ENCODE measurements at regions not wholly inside any gene's neighbourhood (a gene's known extent, or its start where the extent isn't known, plus 50 kb on each side); places are given as distances from the start of the nearest gene placed in this dataset.

DNA sequence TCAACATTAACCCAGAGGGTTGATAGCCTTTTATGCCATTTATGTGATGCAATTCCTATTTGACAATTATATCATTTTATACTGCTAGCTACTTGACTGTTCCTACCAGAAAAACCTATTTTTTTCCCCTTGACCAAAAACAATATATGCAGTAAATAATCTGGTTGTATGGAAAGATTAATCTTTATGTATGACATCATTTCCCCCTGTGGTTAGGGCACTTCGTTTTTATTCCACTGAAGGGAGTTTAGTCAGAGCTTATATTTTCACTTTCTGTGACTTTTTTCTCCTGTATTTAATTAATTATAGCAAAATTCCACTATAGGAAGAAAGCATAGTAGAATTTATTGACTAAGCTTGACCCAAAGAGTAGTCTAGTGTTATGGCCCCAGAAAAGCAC is 107.6 kb downstream of the HAUS1 start:
- no peak overlapping the region for H3K4me3 ChIP-seq
- 6% methylated on average over 1 of the region's 1 CpG for WGBS (ENCODE audit: missing lambda C conversion rate)
- DNase-seq (ENCODE audit: low read depth in 1 of 2, low spot score in 1 of 2): no peak
- ChIA-PET POLR2A (no interaction called here), CTCF (interaction anchor here (1.3 to 6.5 kb wide), 4 partner anchors 9 to 47 kb away, joined by 3 to 35 read pairs (median 4); a partner anchor contains a TSS)
- no peak for TF ChIP-seq FOSB (CRISPR knock-in tag; IDR thresholded peaks at IDR 0.05)
- H3K4me1 ChIP-seq: 0 out of 3 replicates have a peak, but pooled peaks cover 3% of the 10 kb centered on the region
- FAIRE-seq: no peak
- no peak overlapping the region for H3K4me2 ChIP-seq
- H3K9me3 ChIP-seq: no peaks in the 10 kb centered on the region
- no peak for ATAC-seq
- H3K27ac ChIP-seq: no peak overlapping the region

DNA sequence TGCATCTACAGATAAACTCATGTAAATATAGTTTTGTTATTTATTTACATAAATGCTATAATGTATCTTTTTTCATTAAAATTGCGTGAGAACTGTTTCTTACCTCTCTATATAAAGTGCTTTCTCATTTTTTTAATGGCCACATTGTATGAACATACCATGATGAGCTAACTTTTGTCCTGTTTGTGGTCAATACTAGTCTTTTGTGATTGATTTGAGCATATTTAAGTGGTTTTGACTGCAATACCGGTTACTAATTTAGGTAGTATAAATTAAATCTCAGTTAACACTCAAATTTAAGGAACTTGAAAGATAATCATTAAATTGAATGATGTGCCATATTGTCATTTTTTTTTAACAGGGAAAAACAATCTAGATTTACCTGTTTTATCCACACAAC is 108.2 kb downstream of the HAUS1 start:
- FAIRE-seq (no peak), ATAC-seq (no peak), DNase-seq (ENCODE audit: low read depth in 1 of 2, low spot score in 1 of 2) (no peak)
- Histone ChIP-seq H3K4me2 (no peak overlapping the region), H3K9me3 (no peaks in the 10 kb centered on the region), H3K27ac (no peak overlapping the region), H3K4me3 (no peak overlapping the region), H3K4me1 (0 out of 3 replicates have a peak, but pooled peaks cover 3% of the 10 kb centered on the region)
- no peak for TF ChIP-seq SREBF2 (IDR thresholded peaks at IDR 0.05)
- TF ChIP-seq SMC3 (IDR thresholded peaks at IDR 0.05): no peak
- no peak for TF ChIP-seq POLR2AphosphoS2 (conservative IDR thresholded peaks at IDR 0.05; ENCODE audit: low read length)
- TF ChIP-seq RCOR1 (IDR thresholded peaks at IDR 0.05; ENCODE audit: low read depth, low read length): no peak
- no peak for TF ChIP-seq CBX8 (IDR thresholded peaks at IDR 0.05)
- TF ChIP-seq HEYL (CRISPR knock-in tag; IDR thresholded peaks at IDR 0.05): no peak
- TF ChIP-seq EHMT2 (IDR thresholded peaks at IDR 0.05; ENCODE audit: low read depth): no peak
- no peak for TF ChIP-seq TP53 (CRISPR knock-in tag; IDR thresholded peaks at IDR 0.05)
- no peak for TF ChIP-seq FOXS1 (CRISPR knock-in tag; IDR thresholded peaks at IDR 0.05)
- no peak for TF ChIP-seq NR3C1 (IDR thresholded peaks at IDR 0.05)
- 92% methylated on average over 2 of the region's 2 CpGs for WGBS (ENCODE audit: missing lambda C conversion rate)
- POLR2A ChIA-PET: no interaction called here
- CTCF ChIA-PET: interaction anchor here (0.7 to 6.5 kb wide), 5 partner anchors 10 to 40 kb away, joined by 3 to 35 read pairs (median 4); a partner anchor contains a TSS

DNA sequence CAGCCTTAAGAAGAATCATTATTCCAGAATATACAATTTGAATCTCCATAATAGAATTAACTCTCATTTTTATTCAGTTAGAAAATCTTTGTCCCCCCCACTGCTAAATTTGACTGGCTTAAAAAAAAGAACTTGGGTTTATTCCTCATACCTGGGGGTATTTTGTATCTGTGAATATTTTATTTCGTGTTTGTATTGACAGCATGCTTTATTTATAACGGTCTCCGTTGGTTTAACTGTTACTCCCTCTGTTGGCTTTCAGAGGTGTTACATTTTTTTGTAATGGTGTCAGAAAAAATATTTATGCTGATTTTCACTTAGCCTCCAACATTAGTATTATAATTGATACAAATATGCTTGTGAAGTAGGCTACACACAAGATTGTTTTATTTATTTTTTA is 109.1 kb downstream of the HAUS1 start:
- no peaks in the 10 kb centered on the region for H3K9me3 ChIP-seq
- 8% methylated on average over 3 of the region's 3 CpGs for WGBS (ENCODE audit: missing lambda C conversion rate)
- peak overlapping the region; percentile 45; the same call in 2 of the 3 replicates for H3K4me2 ChIP-seq
- ChIA-PET CTCF (interaction anchor here (0.7 to 6.5 kb wide), 4 partner anchors 18 to 68 kb away, joined by 3 to 35 read pairs (median 4); a partner anchor contains a TSS), POLR2A (no interaction called here)
- H3K4me1 ChIP-seq: 0 out of 3 replicates have a peak, but pooled peaks cover 3% of the 10 kb centered on the region
- ATAC-seq (no peak), FAIRE-seq (no peak), DNase-seq (ENCODE audit: low read depth in 1 of 2, low spot score in 1 of 2) (peak; percentile 14 to 40)
- no peak overlapping the region for H3K27ac ChIP-seq
- TF ChIP-seq HOXA7 (CRISPR knock-in tag; IDR thresholded peaks at IDR 0.05) (no peak), FOSB (CRISPR knock-in tag; IDR thresholded peaks at IDR 0.05) (no peak), RARB (CRISPR knock-in tag; IDR thresholded peaks at IDR 0.05) (no peak), ZC3H11A (IDR thresholded peaks at IDR 0.05) (no peak), SMC3 (IDR thresholded peaks at IDR 0.05) (peak; percentile 51), JUN (IDR thresholded peaks at IDR 0.05) (no peak), POLR2A (IDR thresholded peaks at IDR 0.05; ENCODE audit: low read length) (no peak), PHF8 (IDR thresholded peaks at IDR 0.05; ENCODE audit: borderline replicate concordance, low read depth) (no peak), RAD21 (conservative IDR thresholded peaks at IDR 0.05 in 1 of 2, IDR thresholded peaks at IDR 0.05 in 1 of 2) (peak; percentile 47; a peak in 4 of 5 replicates)
- TF ChIP-seq, protein P1, sequence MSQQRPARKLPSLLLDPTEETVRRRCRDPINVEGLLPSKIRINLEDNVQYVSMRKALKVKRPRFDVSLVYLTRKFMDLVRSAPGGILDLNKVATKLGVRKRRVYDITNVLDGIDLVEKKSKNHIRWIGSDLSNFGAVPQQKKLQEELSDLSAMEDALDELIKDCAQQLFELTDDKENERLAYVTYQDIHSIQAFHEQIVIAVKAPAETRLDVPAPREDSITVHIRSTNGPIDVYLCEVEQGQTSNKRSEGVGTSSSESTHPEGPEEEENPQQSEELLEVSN (IDR thresholded peaks at IDR 0.05; ENCODE audit: borderline replicate concordance, low read depth): no peak
- TF ChIP-seq, protein P2, sequence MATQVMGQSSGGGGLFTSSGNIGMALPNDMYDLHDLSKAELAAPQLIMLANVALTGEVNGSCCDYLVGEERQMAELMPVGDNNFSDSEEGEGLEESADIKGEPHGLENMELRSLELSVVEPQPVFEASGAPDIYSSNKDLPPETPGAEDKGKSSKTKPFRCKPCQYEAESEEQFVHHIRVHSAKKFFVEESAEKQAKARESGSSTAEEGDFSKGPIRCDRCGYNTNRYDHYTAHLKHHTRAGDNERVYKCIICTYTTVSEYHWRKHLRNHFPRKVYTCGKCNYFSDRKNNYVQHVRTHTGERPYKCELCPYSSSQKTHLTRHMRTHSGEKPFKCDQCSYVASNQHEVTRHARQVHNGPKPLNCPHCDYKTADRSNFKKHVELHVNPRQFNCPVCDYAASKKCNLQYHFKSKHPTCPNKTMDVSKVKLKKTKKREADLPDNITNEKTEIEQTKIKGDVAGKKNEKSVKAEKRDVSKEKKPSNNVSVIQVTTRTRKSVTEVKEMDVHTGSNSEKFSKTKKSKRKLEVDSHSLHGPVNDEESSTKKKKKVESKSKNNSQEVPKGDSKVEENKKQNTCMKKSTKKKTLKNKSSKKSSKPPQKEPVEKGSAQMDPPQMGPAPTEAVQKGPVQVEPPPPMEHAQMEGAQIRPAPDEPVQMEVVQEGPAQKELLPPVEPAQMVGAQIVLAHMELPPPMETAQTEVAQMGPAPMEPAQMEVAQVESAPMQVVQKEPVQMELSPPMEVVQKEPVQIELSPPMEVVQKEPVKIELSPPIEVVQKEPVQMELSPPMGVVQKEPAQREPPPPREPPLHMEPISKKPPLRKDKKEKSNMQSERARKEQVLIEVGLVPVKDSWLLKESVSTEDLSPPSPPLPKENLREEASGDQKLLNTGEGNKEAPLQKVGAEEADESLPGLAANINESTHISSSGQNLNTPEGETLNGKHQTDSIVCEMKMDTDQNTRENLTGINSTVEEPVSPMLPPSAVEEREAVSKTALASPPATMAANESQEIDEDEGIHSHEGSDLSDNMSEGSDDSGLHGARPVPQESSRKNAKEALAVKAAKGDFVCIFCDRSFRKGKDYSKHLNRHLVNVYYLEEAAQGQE (IDR thresholded peaks at IDR 0.05): no peak
- TF ChIP-seq, protein P3, sequence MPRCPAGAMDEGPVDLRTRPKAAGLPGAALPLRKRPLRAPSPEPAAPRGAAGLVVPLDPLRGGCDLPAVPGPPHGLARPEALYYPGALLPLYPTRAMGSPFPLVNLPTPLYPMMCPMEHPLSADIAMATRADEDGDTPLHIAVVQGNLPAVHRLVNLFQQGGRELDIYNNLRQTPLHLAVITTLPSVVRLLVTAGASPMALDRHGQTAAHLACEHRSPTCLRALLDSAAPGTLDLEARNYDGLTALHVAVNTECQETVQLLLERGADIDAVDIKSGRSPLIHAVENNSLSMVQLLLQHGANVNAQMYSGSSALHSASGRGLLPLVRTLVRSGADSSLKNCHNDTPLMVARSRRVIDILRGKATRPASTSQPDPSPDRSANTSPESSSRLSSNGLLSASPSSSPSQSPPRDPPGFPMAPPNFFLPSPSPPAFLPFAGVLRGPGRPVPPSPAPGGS (IDR thresholded peaks at IDR 0.05): no peak
- TF ChIP-seq, protein P4, sequence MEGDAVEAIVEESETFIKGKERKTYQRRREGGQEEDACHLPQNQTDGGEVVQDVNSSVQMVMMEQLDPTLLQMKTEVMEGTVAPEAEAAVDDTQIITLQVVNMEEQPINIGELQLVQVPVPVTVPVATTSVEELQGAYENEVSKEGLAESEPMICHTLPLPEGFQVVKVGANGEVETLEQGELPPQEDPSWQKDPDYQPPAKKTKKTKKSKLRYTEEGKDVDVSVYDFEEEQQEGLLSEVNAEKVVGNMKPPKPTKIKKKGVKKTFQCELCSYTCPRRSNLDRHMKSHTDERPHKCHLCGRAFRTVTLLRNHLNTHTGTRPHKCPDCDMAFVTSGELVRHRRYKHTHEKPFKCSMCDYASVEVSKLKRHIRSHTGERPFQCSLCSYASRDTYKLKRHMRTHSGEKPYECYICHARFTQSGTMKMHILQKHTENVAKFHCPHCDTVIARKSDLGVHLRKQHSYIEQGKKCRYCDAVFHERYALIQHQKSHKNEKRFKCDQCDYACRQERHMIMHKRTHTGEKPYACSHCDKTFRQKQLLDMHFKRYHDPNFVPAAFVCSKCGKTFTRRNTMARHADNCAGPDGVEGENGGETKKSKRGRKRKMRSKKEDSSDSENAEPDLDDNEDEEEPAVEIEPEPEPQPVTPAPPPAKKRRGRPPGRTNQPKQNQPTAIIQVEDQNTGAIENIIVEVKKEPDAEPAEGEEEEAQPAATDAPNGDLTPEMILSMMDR (IDR thresholded peaks at IDR 0.05): peak; percentile 49
- TF ChIP-seq, protein P5, sequence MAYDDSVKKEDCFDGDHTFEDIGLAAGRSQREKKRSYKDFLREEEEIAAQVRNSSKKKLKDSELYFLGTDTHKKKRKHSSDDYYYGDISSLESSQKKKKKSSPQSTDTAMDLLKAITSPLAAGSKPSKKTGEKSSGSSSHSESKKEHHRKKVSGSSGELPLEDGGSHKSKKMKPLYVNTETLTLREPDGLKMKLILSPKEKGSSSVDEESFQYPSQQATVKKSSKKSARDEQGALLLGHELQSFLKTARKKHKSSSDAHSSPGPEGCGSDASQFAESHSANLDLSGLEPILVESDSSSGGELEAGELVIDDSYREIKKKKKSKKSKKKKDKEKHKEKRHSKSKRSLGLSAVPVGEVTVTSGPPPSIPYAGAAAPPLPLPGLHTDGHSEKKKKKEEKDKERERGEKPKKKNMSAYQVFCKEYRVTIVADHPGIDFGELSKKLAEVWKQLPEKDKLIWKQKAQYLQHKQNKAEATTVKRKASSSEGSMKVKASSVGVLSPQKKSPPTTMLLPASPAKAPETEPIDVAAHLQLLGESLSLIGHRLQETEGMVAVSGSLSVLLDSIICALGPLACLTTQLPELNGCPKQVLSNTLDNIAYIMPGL (CRISPR knock-in tag; IDR thresholded peaks at IDR 0.05; ENCODE audit: borderline replicate concordance): no peak
- H3K4me3 ChIP-seq: no peak overlapping the region

Measured in A549 (cell line).